SK-N-SH (cell line): ENCODE measurements at regions not wholly inside any gene's neighbourhood (a gene's known extent, or its start where the extent isn't known, plus 50 kb on each side); places are given as distances from the start of the nearest gene placed in this dataset.

Experiments
- CTCF ChIA-PET: fragments of 300-600, 350-600 bp; formaldehyde crosslinking; extraction: SDS; loops from one replicate; lab custom pipeline; 2021; lab: Yijun Ruan, JAX
- POLR2A ChIA-PET: fragments of 350-600 bp; sonication (Branson Sonifier 250); formaldehyde crosslinking; extraction: SDS; loops from one replicate; lab custom pipeline; 2020; ENCODE audit warnings: antibody characterized with exemption, inconsistent platforms; lab: Yijun Ruan, JAX
- DNase-seq: peaks from one replicate; pipeline ENCODE4 v3.0.0; 2012
- H2AFZ ChIP-seq: fragments of 200-600 bp; sonication (generic); 2 replicates; pipeline ENCODE4 v1.8.1; 2016; ENCODE audit warnings: antibody characterized with exemption, mild to moderate bottlenecking, low read depth
- H3F3A ChIP-seq: fragments of 200-600 bp; sonication (generic); replicated peaks from 2 replicates; pipeline ENCODE3; 2016; ENCODE audit warnings: antibody characterized with exemption, mild to moderate bottlenecking; ENCODE audit not compliant: insufficient read depth
- H3K27ac ChIP-seq, 2 experiments: fragments of 200-500 bp in 1 of 2; fragments of 200-600 bp in 1 of 2; sonication (Bioruptor generic) in 1 of 2; sonication (generic), shearing (Covaris generic) in 1 of 2; 2 replicates each; pipeline versions ENCODE4 v1.5.1 to v1.6.1; 2014 to 2016; ENCODE audit warnings: low read depth in 2 of 2, inconsistent platforms in 1 of 2, low read length in 1 of 2, mild to moderate bottlenecking in 1 of 2, mixed read lengths in 1 of 2
- H3K27me3 ChIP-seq: fragments of 200-600 bp; sonication (generic), shearing (Covaris generic); 2 replicates; pipeline ENCODE4 v1.6.1; 2016; ENCODE audit warnings: mixed run types; ENCODE audit not compliant: insufficient read depth
- H3K36me3 ChIP-seq, 2 experiments: fragments of 200-500 bp in 1 of 2; fragments of 200-600 bp in 1 of 2; sonication (Bioruptor generic) in 1 of 2; sonication (generic) in 1 of 2; replicated peaks in 1 of 2; 2 replicates each; pipeline versions ENCODE3 to v1.5.1; 2014 to 2016; ENCODE audit warnings: low read length in 1 of 2, mild to moderate bottlenecking in 1 of 2; ENCODE audit not compliant: insufficient read depth in 2 of 2, control insufficient read depth in 1 of 2
- H3K4me1 ChIP-seq, 2 experiments: fragments of 200-500 bp in 1 of 2; fragments of 200-600 bp in 1 of 2; sonication (Bioruptor generic) in 1 of 2; sonication (generic), shearing (Covaris generic) in 1 of 2; 2 replicates each; pipeline versions ENCODE4 v1.5.1 to v1.6.1; 2014 to 2016; ENCODE audit warnings: low read depth in 1 of 2, low read length in 1 of 2, mixed run types in 1 of 2; ENCODE audit not compliant: insufficient read depth in 2 of 2, control insufficient read depth in 1 of 2
- H3K4me2 ChIP-seq: fragments of 200-600 bp; sonication (generic), shearing (Covaris generic); 2 replicates; pipeline ENCODE4 v1.6.1; 2017; ENCODE audit warnings: mixed run types
- H3K4me3 ChIP-seq, 2 experiments: fragments of 200-500 bp in 1 of 2; fragments of 200-600 bp in 1 of 2; sonication (Bioruptor generic) in 1 of 2; sonication (generic), shearing (Covaris generic) in 1 of 2; 2 replicates each; pipeline versions ENCODE4 v1.5.1 to v1.8.1; 2014 to 2016; ENCODE audit warnings: low read depth in 2 of 2, inconsistent platforms in 1 of 2, low read length in 1 of 2, mild to moderate bottlenecking in 1 of 2, mixed read lengths in 1 of 2, moderate library complexity in 1 of 2
- H3K79me2 ChIP-seq: fragments of 200-600 bp; sonication (generic); 2 replicates; pipeline ENCODE4 v1.8.1; 2017; ENCODE audit warnings: mild to moderate bottlenecking; ENCODE audit not compliant: insufficient read depth
- H3K9ac ChIP-seq: fragments of 200-600 bp; sonication (generic); 2 replicates; pipeline ENCODE4 v1.6.1; 2017; ENCODE audit warnings: mixed run types
- H3K9me2 ChIP-seq: fragments of 200-600 bp; sonication (generic); 2 replicates; pipeline ENCODE4 v1.6.1; 2017; ENCODE audit warnings: mixed run types
- H3K9me3 ChIP-seq: fragments of 200-600 bp; sonication (generic); 2 replicates; pipeline ENCODE4 v1.6.1; 2017; ENCODE audit warnings: mixed run types, mild to moderate bottlenecking, moderate library complexity
- H4K20me1 ChIP-seq: fragments of 200-600 bp; sonication (generic); 2 replicates; pipeline ENCODE4 v1.6.1; 2017; ENCODE audit warnings: mild to moderate bottlenecking, mixed run types; ENCODE audit not compliant: insufficient read depth
- CHD2 ChIP-seq: fragments of 150-350 bp; IDR thresholded peaks from 2 replicates; pipeline ENCODE4 v1.6.1; 2018; ENCODE audit warnings: low read length; ENCODE audit not compliant: partially characterized antibody
- EP300 ChIP-seq, 2 experiments: IDR thresholded peaks; 2 replicates each; pipeline versions ENCODE4 v1.4.0 to v1.6.1; 2012; ENCODE audit warnings: borderline replicate concordance in 1 of 2, low read depth in 1 of 2, low read length in 1 of 2
- FOXJ3 ChIP-seq: sonication (generic); formaldehyde crosslinking; IDR thresholded peaks from 2 replicates; pipeline ENCODE4 v1.5.1; 2020; ENCODE audit warnings: mild to moderate bottlenecking, missing genetic modification reagents
- GATA2 ChIP-seq: sonication (generic); formaldehyde crosslinking; IDR thresholded peaks from 2 replicates; pipeline ENCODE4 v1.5.0; 2020; ENCODE audit warnings: mild to moderate bottlenecking, missing genetic modification reagents
- MEF2A ChIP-seq: IDR thresholded peaks from 2 replicates; pipeline ENCODE4 v1.4.0; 2012; ENCODE audit warnings: low read depth, borderline replicate concordance
- MXI1 ChIP-seq: IDR thresholded peaks from 2 replicates; pipeline ENCODE4 v1.6.1; 2012; ENCODE audit warnings: mild to moderate bottlenecking, low read depth, low read length, improper control_type of control experiment
- RCOR1 ChIP-seq: fragments of 150-350 bp; IDR thresholded peaks from 2 replicates; pipeline ENCODE4 v1.6.1; 2017; ENCODE audit warnings: antibody characterized with exemption, low read length
- REST ChIP-seq: IDR thresholded peaks from 2 replicates; pipeline ENCODE4 v1.6.1; 2012; ENCODE audit warnings: mild to moderate bottlenecking, low read depth, low read length, moderate library complexity
- RXRA ChIP-seq: IDR thresholded peaks from 2 replicates; pipeline ENCODE4 v1.4.0; 2012; ENCODE audit warnings: low read depth, mild to moderate bottlenecking, borderline replicate concordance
- TAF1 ChIP-seq: IDR thresholded peaks from 2 replicates; pipeline ENCODE4 v1.6.1; 2012; ENCODE audit warnings: low read depth, mild to moderate bottlenecking, low read length, moderate library complexity, borderline replicate concordance
- TEAD4 ChIP-seq: IDR thresholded peaks from 2 replicates; pipeline ENCODE4 v1.4.0; 2012; ENCODE audit warnings: mild to moderate bottlenecking, borderline replicate concordance; ENCODE audit not compliant: insufficient read depth
- WGBS: methylation state at CpG from one replicate; pipeline ENCODE4 v1.1.6; 2017; ENCODE audit warnings: low lambda C conversion rate; 5-methylcytosine and 5-hydroxymethylcytosine counted together

DNA sequence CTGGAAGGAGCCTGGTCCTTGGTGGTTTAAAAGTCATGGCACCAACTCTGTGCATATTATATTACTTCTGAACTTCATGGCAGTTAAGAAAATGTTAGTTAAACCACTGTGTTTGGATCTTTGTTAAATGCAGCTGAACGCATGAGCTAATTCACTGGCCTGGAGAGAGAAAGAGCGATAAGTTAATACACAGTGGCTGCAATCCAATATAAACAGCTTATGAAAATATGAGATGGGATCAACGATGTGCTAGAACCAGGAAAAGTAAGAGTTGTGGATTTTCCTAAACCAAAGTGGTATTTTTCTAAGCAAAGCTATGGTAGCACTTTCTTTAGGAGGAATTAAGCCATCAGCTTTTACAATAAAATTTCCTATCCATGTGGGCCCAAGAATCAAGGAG is 326.7 kb downstream of the MTX2 start:
- no peak overlapping the region for H3K27ac ChIP-seq
- no peaks in the 10 kb centered on the region for H3K27me3 ChIP-seq
- H3K9me2 ChIP-seq = no peaks in the 10 kb centered on the region
- ChIA-PET POLR2A (no interaction called here), CTCF (interaction anchor here (0.7 to 2.6 kb wide), 3 partner anchors 14 to 57 kb away, joined by 3 to 13 read pairs (median 4); no protein-coding TSS in a partner anchor)
- H3K4me3 ChIP-seq = no peak overlapping the region
- H3F3A ChIP-seq = no peaks in the 10 kb centered on the region
- no peak overlapping the region for H3K4me2 ChIP-seq
- no peaks in the 10 kb centered on the region for H3K9me3 ChIP-seq
- no peak for DNase-seq
- no peaks in the 10 kb centered on the region for H3K79me2 ChIP-seq
- no peaks in the 10 kb centered on the region for H3K36me3 ChIP-seq
- no peak overlapping the region for H3K9ac ChIP-seq
- no peak for TF ChIP-seq TEAD4
- no peak for TF ChIP-seq CHD2
- TF ChIP-seq RCOR1 = no peak
- no peak for TF ChIP-seq GATA2
- WGBS = 72% methylated on average over 3 of the region's 3 CpGs
- no peak overlapping the region for H2AFZ ChIP-seq
- no peaks in the 10 kb centered on the region; a peak in 1 of 4 replicates for H3K4me1 ChIP-seq
- H4K20me1 ChIP-seq = no peaks in the 10 kb centered on the region

- H3K79me2 ChIP-seq = no peaks in the 10 kb centered on the region
- no peaks in the 10 kb centered on the region for H3F3A ChIP-seq
- ChIA-PET CTCF (interaction anchor here (0.8 to 2.6 kb wide), 6 partner anchors 15 to 471 kb away, joined by 3 to 13 read pairs (median 3); no protein-coding TSS in a partner anchor), POLR2A (no interaction called here)
- no peak for DNase-seq
- H3K36me3 ChIP-seq = no peaks in the 10 kb centered on the region
- no peaks in the 10 kb centered on the region for H4K20me1 ChIP-seq
- H3K27ac ChIP-seq = no peak overlapping the region
- no peak overlapping the region for H3K4me3 ChIP-seq
- H3K9ac ChIP-seq = no peak overlapping the region
- no peak for TF ChIP-seq REST
- no peak for TF ChIP-seq MEF2A
- TF ChIP-seq GATA2 = no peak
- no peak for TF ChIP-seq MXI1
- TF ChIP-seq EP300 (IDR thresholded peaks at IDR 0.05; ENCODE audit: borderline replicate concordance in 1 of 2, low read depth in 1 of 2, low read length in 1 of 2) = no peak
- no peak for TF ChIP-seq RXRA
- no peak for TF ChIP-seq FOXJ3
- TF ChIP-seq CHD2 = no peak
- TF ChIP-seq TAF1 = no peak
- no peaks in the 10 kb centered on the region for H3K27me3 ChIP-seq
- no peaks in the 10 kb centered on the region; a peak in 1 of 4 replicates for H3K4me1 ChIP-seq
- 51% methylated on average over 1 of the region's 1 CpG for WGBS
- H3K9me2 ChIP-seq = no peaks in the 10 kb centered on the region
- H3K4me2 ChIP-seq = no peak overlapping the region
- H2AFZ ChIP-seq = no peak overlapping the region
- no peaks in the 10 kb centered on the region for H3K9me3 ChIP-seq
Observed at GRCh38 chr2:176597916-176598315, 328.7 kb downstream of the MTX2 start.
